ENCODE measurements at regions not wholly inside any gene's neighbourhood (a gene's known extent, or its start where the extent isn't known, plus 50 kb on each side); places are given as distances from the start of the nearest gene placed in this dataset.

GRCh38 chr3:182484682-182485081 is 308.6 kb upstream of the ATP11B start:
- TF ChIP-seq POLR2A (IDR thresholded peaks at IDR 0.05) = no peak
- TF ChIP-seq CTCF (IDR thresholded peaks at IDR 0.05) = no peak
- no peak for TF ChIP-seq POLR2AphosphoS5 (IDR thresholded peaks at IDR 0.05; ENCODE audit: insufficient read depth in 1 of 2, low read depth in 1 of 2)

All from vagina (tissue), 2 donors.